GM19468 (cell line): ENCODE measurements at regions not wholly inside any gene's neighbourhood (a gene's known extent, or its start where the extent isn't known, plus 50 kb on each side); places are given as distances from the start of the nearest gene placed in this dataset.

Experiments used
- ATAC-seq: cut with Tn5 transposase; IDR thresholded peaks from one replicate; pipeline ENCODE4 v1.9.1; 2021; ENCODE audit warnings: mild to moderate bottlenecking, moderate library complexity, moderate number of reproducible peaks; ENCODE audit not compliant: unreplicated experiment; ENCODE audit errors: extremely low read depth

GRCh38 chr2:23326330-23326729, 58.6 kb upstream of the KLHL29 start:
- ATAC-seq = no peak

- ATAC-seq = no peak
Measured at GRCh38 chr2:23327416-23327815, 57.6 kb upstream of the KLHL29 start.

- ATAC-seq = no peak
Measured at GRCh38 chr2:23327887-23328286, 57.1 kb upstream of the KLHL29 start.

- ATAC-seq = no peak
Measured at GRCh38 chr2:23330214-23330613, 54.8 kb upstream of the KLHL29 start.
